Transverse colon (tissue), 4 donors: ENCODE measurements at regions not wholly inside any gene's neighbourhood (a gene's known extent, or its start where the extent isn't known, plus 50 kb on each side); places are given as distances from the start of the nearest gene placed in this dataset.

ENCODE experiments used
- DNase-seq: peaks from one replicate; pipeline ENCODE4 v3.0.0-alpha.2; 2019
- H3K27ac ChIP-seq, 4 donors: fragments of 200-600 bp; sonication (generic); 2 replicates each; pipeline ENCODE4 v1.5.1; 2016 to 2018; ENCODE audit warnings: inconsistent platforms in 4 of 4
- H3K27me3 ChIP-seq: fragments of 200-600 bp; sonication (generic); 2 replicates; pipeline ENCODE4 v1.5.1; 2017; ENCODE audit warnings: inconsistent platforms
- H3K36me3 ChIP-seq, 4 donors: fragments of 200-600 bp; sonication (generic); 2 replicates each; pipeline ENCODE4 v1.5.1; 2017 to 2019; ENCODE audit warnings: inconsistent platforms in 4 of 4
- H3K4me1 ChIP-seq, 4 donors: fragments of 200-600 bp; sonication (generic); 2 replicates each; pipeline ENCODE4 v1.5.1; 2017 to 2020; ENCODE audit warnings: inconsistent platforms in 4 of 4
- H3K4me3 ChIP-seq, 4 donors: fragments of 200-600 bp; sonication (generic); 1 replicate in 1 of 4; 2 replicates in 3 of 4; pipeline versions ENCODE4 v1.5.1 to v1.6.1; 2017 to 2019; ENCODE audit warnings: inconsistent platforms in 4 of 4
- H3K9me3 ChIP-seq, 2 donors: fragments of 200-600 bp; sonication (generic); 2 replicates each; pipeline ENCODE4 v1.5.1; 2017 to 2019; ENCODE audit warnings: inconsistent platforms in 2 of 2
- EP300 ChIP-seq: sonication (generic); formaldehyde crosslinking; IDR thresholded peaks from one replicate; pipeline ENCODE4 v1.6.1; 2017; ENCODE audit warnings: antibody characterized with exemption, low read depth
- POLR2A ChIP-seq: fragments of 450-650 bp; IDR thresholded peaks from one replicate; pipeline ENCODE4 v1.6.1; 2016; ENCODE audit warnings: antibody characterized with exemption, mild to moderate bottlenecking, moderate library complexity
- POLR2AphosphoS5 ChIP-seq, 3 donors: sonication (generic); formaldehyde crosslinking; IDR thresholded peaks; one replicate each; pipeline ENCODE4 v1.6.1; 2016; ENCODE audit warnings: antibody characterized with exemption in 3 of 3
- WGBS, 2 donors: methylation state at CpG; one replicate each; pipeline ENCODE4 v1.1.5; 2018; ENCODE audit warnings: low coverage in 1 of 2; 5-methylcytosine and 5-hydroxymethylcytosine counted together
- in situ Hi-C, 4 donors: fragments of 200-750 bp; cut with MboI; loops; one replicate each; pipeline versions ENCODE4 v1.15.0 to v1.15.1; 2017; ENCODE audit warnings: low sequenced_read_pairs in 3 of 4, low pct_ligation_motif_present in 1 of 4, low pct_unique_long_range_greater_than_20kb in 1 of 4
- intact Hi-C: fragments of 100-400 bp; cut with DNase I; formaldehyde crosslinking; loops from one replicate; pipeline ENCODE4 v1.15.1; 2023; ENCODE audit warnings: low total_unique reads
- TF ChIP-seq, protein P1 (sequence below), 5 experiments: fragments of 200-600 bp in 3 of 5; fragments of 450-650 bp in 2 of 5; sonication (generic) in 3 of 5; IDR thresholded peaks; 1 replicate in 2 of 5; 2 replicates in 3 of 5; pipeline ENCODE4 v1.5.1; 2016 to 2017; ENCODE audit warnings: antibody characterized with exemption in 5 of 5, inconsistent platforms in 3 of 5, mild to moderate bottlenecking in 2 of 5, moderate library complexity in 1 of 5

DNA sequence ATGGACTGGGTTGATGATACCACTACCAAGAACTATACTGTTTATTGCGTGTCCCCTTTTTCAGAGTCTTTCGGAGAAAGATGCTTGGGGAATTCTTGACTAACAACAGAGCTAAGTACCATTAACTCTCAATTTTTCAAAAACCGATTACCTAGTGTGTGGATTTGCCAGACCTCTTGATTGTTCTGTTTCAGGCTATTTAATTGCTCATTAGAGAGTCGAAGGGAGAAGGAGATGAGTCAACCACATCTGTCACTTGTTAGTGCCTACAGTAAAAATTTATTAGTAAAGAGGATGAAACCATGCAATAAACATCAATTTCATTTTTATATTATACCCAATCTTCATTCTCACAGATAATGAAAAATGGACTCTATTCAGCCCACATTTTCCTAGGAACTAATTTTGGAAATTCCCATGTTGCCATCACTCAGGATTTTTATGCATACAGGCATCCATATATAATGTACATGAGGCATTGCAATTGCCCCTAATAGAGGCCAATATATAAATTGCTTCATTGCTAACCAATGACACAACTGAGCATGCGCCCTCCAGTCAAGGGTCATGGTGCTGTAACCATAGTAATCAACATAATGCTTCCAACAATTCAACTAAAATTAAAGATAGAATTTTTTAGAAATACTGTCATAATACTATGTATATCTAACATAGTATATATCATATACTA is 541.7 kb downstream of the TBL1XR1 start:
- in situ Hi-C loops: no loop called here
- Histone ChIP-seq H3K27ac (no peak overlapping the region), H3K27me3 (no peaks in the 10 kb centered on the region), H3K9me3 (no peaks in the 10 kb centered on the region), H3K36me3 (no peaks in the 10 kb centered on the region), H3K4me3 (no peak overlapping the region), H3K4me1 (no peaks in the 10 kb centered on the region)
- TF ChIP-seq, protein P1, sequence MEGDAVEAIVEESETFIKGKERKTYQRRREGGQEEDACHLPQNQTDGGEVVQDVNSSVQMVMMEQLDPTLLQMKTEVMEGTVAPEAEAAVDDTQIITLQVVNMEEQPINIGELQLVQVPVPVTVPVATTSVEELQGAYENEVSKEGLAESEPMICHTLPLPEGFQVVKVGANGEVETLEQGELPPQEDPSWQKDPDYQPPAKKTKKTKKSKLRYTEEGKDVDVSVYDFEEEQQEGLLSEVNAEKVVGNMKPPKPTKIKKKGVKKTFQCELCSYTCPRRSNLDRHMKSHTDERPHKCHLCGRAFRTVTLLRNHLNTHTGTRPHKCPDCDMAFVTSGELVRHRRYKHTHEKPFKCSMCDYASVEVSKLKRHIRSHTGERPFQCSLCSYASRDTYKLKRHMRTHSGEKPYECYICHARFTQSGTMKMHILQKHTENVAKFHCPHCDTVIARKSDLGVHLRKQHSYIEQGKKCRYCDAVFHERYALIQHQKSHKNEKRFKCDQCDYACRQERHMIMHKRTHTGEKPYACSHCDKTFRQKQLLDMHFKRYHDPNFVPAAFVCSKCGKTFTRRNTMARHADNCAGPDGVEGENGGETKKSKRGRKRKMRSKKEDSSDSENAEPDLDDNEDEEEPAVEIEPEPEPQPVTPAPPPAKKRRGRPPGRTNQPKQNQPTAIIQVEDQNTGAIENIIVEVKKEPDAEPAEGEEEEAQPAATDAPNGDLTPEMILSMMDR (IDR thresholded peaks at IDR 0.05): no peak
- TF ChIP-seq EP300 (no peak), POLR2A (no peak), POLR2AphosphoS5 (IDR thresholded peaks at IDR 0.05) (no peak)
- WGBS, 2 donors: 68 to 74% methylated on average over 5 of the region's 5 CpGs
- intact Hi-C loops: no loop called here
- DNase-seq: no peak

DNA sequence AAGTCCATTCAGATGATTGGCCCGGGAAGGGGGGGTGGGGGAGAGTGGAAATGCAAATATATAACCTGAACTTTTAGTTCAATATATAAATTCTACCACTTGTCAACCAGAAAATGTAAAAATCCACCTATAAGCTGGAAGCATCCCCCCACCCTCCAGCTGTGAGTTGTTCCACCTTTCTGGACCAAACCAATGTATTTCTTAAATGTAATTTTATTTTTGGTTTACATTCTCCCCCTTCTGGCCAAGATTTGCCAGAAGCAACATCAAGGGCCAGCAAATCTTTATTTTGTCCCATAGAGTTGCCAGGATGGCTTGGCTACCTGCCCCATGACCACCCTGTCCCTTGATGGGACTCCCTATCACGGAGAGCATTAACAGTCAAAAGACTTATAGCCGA is 545.7 kb downstream of the TBL1XR1 start:
- in situ Hi-C loops: no loop called here

DNA sequence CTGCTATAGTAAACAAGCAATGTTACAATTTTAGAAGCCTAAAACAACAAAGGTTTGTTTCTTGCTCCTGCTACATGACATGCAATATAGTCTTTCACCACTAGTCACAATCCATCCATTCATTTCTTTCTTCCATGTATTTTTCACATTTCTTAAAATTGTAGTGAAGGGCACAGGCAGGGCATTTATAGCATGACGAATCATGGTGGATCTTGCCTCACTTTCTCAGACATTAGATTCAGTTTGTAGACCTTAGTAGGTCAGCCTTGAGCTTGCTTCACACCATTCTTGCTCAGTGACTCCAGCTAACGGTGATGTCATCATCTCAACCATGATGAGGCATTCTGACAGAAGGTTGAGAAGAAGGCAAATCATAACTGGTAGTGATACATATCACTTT is 546.8 kb downstream of the TBL1XR1 start:
- H3K9me3 ChIP-seq: no peaks in the 10 kb centered on the region
- H3K4me1 ChIP-seq: no peaks in the 10 kb centered on the region
- in situ Hi-C loops (no loop called here), intact Hi-C loops (no loop called here)
- 0 to 89% methylated on average over 1 to 2 of the region's 2 CpGs for WGBS, 2 donors
- H3K36me3 ChIP-seq: no peaks in the 10 kb centered on the region
- DNase-seq: no peak
- H3K4me3 ChIP-seq: no peak overlapping the region
- H3K27me3 ChIP-seq: no peaks in the 10 kb centered on the region
- no peak overlapping the region for H3K27ac ChIP-seq
- TF ChIP-seq, protein P1 (IDR thresholded peaks at IDR 0.05): no peak
- TF ChIP-seq EP300 (no peak), POLR2AphosphoS5 (IDR thresholded peaks at IDR 0.05) (no peak), POLR2A (no peak)

More for the DNA sequence above, 545.7 kb downstream of the TBL1XR1 start:
- Histone ChIP-seq H3K27ac (no peak overlapping the region), H3K27me3 (no peaks in the 10 kb centered on the region), H3K36me3 (no peaks in the 10 kb centered on the region), H3K4me1 (no peaks in the 10 kb centered on the region), H3K9me3 (no peaks in the 10 kb centered on the region), H3K4me3 (no peak overlapping the region)
- TF ChIP-seq, protein P1 (IDR thresholded peaks at IDR 0.05): no peak
- no peak for TF ChIP-seq POLR2AphosphoS5 (IDR thresholded peaks at IDR 0.05)
- intact Hi-C loops: no loop called here
- DNase-seq: no peak
- WGBS, 2 donors: 71 to 78% methylated on average over 3 of the region's 3 CpGs

DNA sequence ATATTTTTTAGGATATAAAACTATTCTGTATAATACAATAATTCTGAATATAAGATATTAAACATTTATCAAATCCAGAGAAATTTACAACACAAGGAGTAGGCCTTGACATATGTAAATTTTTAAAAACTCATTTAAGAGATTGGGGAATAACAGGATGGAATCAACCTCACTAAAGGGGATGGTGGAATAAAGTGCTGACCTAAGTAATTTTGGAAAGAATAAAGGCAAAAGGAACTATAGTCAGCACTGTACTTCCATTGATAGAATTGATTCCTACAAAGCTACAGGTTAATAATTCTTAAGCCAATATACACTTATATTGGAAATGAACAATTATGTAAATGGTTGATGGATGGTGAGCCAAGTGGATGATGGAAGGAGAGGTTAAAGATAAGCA is 549.3 kb downstream of the TBL1XR1 start:
- H3K4me1 ChIP-seq: no peaks in the 10 kb centered on the region
- TF ChIP-seq POLR2A: no peak
- TF ChIP-seq POLR2AphosphoS5 (IDR thresholded peaks at IDR 0.05): no peak
- no peak for TF ChIP-seq EP300
- TF ChIP-seq, protein P1 (IDR thresholded peaks at IDR 0.05): no peak
- no peaks in the 10 kb centered on the region for H3K9me3 ChIP-seq
- H3K4me3 ChIP-seq: no peak overlapping the region
- no peaks in the 10 kb centered on the region for H3K36me3 ChIP-seq
- no peak overlapping the region for H3K27ac ChIP-seq
- DNase-seq: no peak
- intact Hi-C loops (no loop called here), in situ Hi-C loops (no loop called here)
- no peaks in the 10 kb centered on the region for H3K27me3 ChIP-seq
